Upper lobe of left lung (tissue), 4 donors: ENCODE measurements at regions not wholly inside any gene's neighbourhood (a gene's known extent, or its start where the extent isn't known, plus 50 kb on each side); places are given as distances from the start of the nearest gene placed in this dataset.

Source experiments
- POLR2A ChIP-seq, 4 donors: fragments of 450-650 bp; IDR thresholded peaks; one replicate each; pipeline ENCODE4 v1.5.1; 2016 to 2017; ENCODE audit warnings: antibody characterized with exemption in 4 of 4, mild to moderate bottlenecking in 2 of 4
- TF ChIP-seq, protein P1 (sequence below), 6 experiments: fragments of 450-650 bp in 4 of 6; fragments of 200-600 bp in 2 of 6; sonication (generic) in 2 of 6; IDR thresholded peaks; one replicate each; pipeline ENCODE4 v1.5.1; 2016 to 2019; ENCODE audit warnings: antibody characterized with exemption in 6 of 6

DNA sequence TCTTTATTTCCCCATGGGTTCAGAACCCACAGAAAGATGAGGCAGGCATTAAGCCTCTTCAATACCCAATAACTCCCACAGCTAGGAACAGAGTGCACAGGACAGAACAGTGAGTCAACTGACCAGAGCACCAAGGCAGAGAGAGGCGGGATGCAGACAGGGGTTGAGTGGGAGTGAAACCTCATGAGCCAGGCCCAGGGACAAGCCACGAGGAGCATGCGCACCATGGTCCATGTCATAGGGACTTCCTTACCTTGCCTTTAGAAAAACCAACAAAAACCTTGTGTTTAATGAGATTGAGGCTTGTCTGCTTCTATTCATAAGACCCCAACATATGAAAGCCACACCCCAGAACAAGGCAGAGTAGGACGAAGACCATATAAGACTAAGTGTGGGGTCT lies 330.6 kb downstream of the DEPDC1B start:
- TF ChIP-seq, protein P1, sequence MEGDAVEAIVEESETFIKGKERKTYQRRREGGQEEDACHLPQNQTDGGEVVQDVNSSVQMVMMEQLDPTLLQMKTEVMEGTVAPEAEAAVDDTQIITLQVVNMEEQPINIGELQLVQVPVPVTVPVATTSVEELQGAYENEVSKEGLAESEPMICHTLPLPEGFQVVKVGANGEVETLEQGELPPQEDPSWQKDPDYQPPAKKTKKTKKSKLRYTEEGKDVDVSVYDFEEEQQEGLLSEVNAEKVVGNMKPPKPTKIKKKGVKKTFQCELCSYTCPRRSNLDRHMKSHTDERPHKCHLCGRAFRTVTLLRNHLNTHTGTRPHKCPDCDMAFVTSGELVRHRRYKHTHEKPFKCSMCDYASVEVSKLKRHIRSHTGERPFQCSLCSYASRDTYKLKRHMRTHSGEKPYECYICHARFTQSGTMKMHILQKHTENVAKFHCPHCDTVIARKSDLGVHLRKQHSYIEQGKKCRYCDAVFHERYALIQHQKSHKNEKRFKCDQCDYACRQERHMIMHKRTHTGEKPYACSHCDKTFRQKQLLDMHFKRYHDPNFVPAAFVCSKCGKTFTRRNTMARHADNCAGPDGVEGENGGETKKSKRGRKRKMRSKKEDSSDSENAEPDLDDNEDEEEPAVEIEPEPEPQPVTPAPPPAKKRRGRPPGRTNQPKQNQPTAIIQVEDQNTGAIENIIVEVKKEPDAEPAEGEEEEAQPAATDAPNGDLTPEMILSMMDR (IDR thresholded peaks at IDR 0.05), result no peak
- no peak for TF ChIP-seq POLR2A (IDR thresholded peaks at IDR 0.05)
